Mucosa of descending colon (tissue), 3 donors: ENCODE measurements at regions not wholly inside any gene's neighbourhood (a gene's known extent, or its start where the extent isn't known, plus 50 kb on each side); places are given as distances from the start of the nearest gene placed in this dataset.

Source experiments
- ATAC-seq: fragments of 200-7000 bp; cut with Tn5 transposase; one replicate; pipeline ENCODE4 v1.9.1; 2020; ENCODE audit warnings: mild to moderate bottlenecking, moderate library complexity
- DNase-seq, 3 donors: peaks; one replicate each; pipeline ENCODE4 v3.0.0-alpha.2; 2020
- H3K36me3 ChIP-seq: fragments of 200-600 bp; one replicate; pipeline ENCODE4 v1.8.0; 2021; ENCODE audit warnings: low read depth, mild to moderate bottlenecking
- H3K4me1 ChIP-seq: fragments of 200-600 bp; one replicate; pipeline ENCODE4 v1.8.0; 2021; ENCODE audit warnings: low read depth, mild to moderate bottlenecking
- H3K4me3 ChIP-seq: fragments of 200-600 bp; one replicate; pipeline ENCODE4 v1.8.0; 2021; ENCODE audit warnings: mild to moderate bottlenecking
- H3K9me3 ChIP-seq: fragments of 200-600 bp; one replicate; pipeline ENCODE4 v1.8.0; 2021; ENCODE audit warnings: mild to moderate bottlenecking
- intact Hi-C, 2 donors: fragments of 100-400 bp; cut with DNase I in 1 of 2; cut with micrococcal nuclease in 1 of 2; formaldehyde crosslinking; loops; one replicate each; pipeline versions ENCODE4 v1.11.0 to v1.11.1; 2022; cut with DNase I, micrococcal nuclease
- TF ChIP-seq, protein P1 (sequence below): fragments of 200-600 bp; IDR thresholded peaks from one replicate; pipeline ENCODE4 v1.8.0; 2022; ENCODE audit warnings: antibody characterized with exemption, mild to moderate bottlenecking
- donor health status: DM: no; HTN: no; CAD: no; lungs with moderate emphysema.
- donor health status: DM: no; HTN: no; CAD: no.
- donor health status: DM: no; HTN: yes; CAD: no.

- intact Hi-C loops = no loop called here
- DNase-seq = no peak
Measured at GRCh38 chr18:11500153-11501122, 109.0 kb upstream of the SLC35G4 start.

GRCh38 chr18:11498821-11499220, 110.6 kb upstream of the SLC35G4 start:
- H3K4me3 ChIP-seq = no peak overlapping the region
- ATAC-seq = no peak
- DNase-seq = no peak
- intact Hi-C loops = no loop called here
- H3K9me3 ChIP-seq = no peaks in the 10 kb centered on the region
- H3K36me3 ChIP-seq = no peaks in the 10 kb centered on the region
- no peaks in the 10 kb centered on the region for H3K4me1 ChIP-seq
- TF ChIP-seq, protein P1, sequence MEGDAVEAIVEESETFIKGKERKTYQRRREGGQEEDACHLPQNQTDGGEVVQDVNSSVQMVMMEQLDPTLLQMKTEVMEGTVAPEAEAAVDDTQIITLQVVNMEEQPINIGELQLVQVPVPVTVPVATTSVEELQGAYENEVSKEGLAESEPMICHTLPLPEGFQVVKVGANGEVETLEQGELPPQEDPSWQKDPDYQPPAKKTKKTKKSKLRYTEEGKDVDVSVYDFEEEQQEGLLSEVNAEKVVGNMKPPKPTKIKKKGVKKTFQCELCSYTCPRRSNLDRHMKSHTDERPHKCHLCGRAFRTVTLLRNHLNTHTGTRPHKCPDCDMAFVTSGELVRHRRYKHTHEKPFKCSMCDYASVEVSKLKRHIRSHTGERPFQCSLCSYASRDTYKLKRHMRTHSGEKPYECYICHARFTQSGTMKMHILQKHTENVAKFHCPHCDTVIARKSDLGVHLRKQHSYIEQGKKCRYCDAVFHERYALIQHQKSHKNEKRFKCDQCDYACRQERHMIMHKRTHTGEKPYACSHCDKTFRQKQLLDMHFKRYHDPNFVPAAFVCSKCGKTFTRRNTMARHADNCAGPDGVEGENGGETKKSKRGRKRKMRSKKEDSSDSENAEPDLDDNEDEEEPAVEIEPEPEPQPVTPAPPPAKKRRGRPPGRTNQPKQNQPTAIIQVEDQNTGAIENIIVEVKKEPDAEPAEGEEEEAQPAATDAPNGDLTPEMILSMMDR = no peak

More at GRCh38 chr18:11500153-11501122, 109.0 kb upstream of the SLC35G4 start:
- H3K4me3 ChIP-seq = no peak overlapping the region
- no peaks in the 10 kb centered on the region for H3K9me3 ChIP-seq
- no peak for ATAC-seq
- H3K4me1 ChIP-seq = no peaks in the 10 kb centered on the region
- TF ChIP-seq, protein P1 = no peak
- no peaks in the 10 kb centered on the region for H3K36me3 ChIP-seq

DNA sequence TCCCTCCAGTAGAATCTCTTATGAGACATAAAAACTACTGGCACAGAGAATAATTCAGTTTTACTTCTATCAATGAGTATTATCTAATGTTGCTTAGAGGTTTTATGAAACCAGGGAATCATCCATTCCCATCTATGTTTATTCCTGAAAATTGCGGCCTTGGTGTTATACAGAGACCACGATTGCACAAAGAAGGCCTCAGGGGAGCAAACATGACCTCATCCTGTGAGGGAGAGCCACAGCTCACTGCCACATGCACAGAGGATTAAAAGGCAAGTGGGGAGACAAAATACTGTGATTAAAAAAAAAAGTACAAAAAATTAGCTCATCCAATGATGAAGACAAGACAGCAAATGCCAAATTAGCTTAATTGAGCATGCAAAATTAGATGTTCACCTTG, 111.8 kb upstream of the SLC35G4 start:
- DNase-seq (no peak), ATAC-seq (no peak)
- no peaks in the 10 kb centered on the region for H3K9me3 ChIP-seq
- no peak overlapping the region for H3K4me3 ChIP-seq
- intact Hi-C loops = no loop called here
- no peaks in the 10 kb centered on the region for H3K4me1 ChIP-seq
- TF ChIP-seq, protein P1 = no peak
- no peaks in the 10 kb centered on the region for H3K36me3 ChIP-seq

- Histone ChIP-seq H3K4me3 (no peak overlapping the region), H3K36me3 (no peaks in the 10 kb centered on the region), H3K9me3 (no peaks in the 10 kb centered on the region), H3K4me1 (no peaks in the 10 kb centered on the region)
- ATAC-seq = no peak
- intact Hi-C loops = no loop called here
- TF ChIP-seq, protein P1 = no peak
- DNase-seq = no peak
Measured at GRCh38 chr18:11496526-11497172, 112.7 kb upstream of the SLC35G4 start.

GRCh38 chr18:11495441-11495840, 114.0 kb upstream of the SLC35G4 start:
- H3K4me3 ChIP-seq = no peak overlapping the region
- no peaks in the 10 kb centered on the region for H3K36me3 ChIP-seq
- TF ChIP-seq, protein P1 = no peak
- no peaks in the 10 kb centered on the region for H3K9me3 ChIP-seq
- no peak for DNase-seq
- intact Hi-C loops = no loop called here
- ATAC-seq = no peak
- no peaks in the 10 kb centered on the region for H3K4me1 ChIP-seq
